ENCODE measurements at regions not wholly inside any gene's neighbourhood (a gene's known extent, or its start where the extent isn't known, plus 50 kb on each side); places are given as distances from the start of the nearest gene placed in this dataset.

DNA sequence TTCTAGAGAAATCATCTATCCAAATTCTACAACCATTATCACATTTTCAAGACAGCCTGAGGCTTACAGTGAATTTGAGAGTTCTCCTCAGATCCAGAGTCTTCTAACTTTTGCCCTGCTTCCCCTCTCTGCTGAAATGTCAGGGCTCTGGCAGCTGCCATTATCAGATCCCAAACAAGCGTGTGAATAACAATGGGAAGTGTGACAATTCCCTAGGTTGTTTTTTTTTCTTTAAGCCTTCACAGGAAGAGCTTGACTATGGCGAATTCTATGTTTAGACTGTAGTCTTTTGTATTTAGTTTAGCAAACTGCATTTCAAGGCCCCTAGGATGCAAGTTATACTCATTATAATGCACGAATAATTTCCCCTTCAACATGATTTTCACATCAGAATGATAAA is 61.3 kb upstream of the KDR start:
- Histone ChIP-seq H3K27ac (no peak overlapping the region), H3K36me3 (no peaks in the 10 kb centered on the region), H3K4me3 (replicated peaks in 1 of 3) (no peak overlapping the region), H3K9me3 (no peaks in the 10 kb centered on the region), H3K27me3 (no peaks in the 10 kb centered on the region), H3K4me1 (no peaks in the 10 kb centered on the region)
- TF ChIP-seq, protein P1, sequence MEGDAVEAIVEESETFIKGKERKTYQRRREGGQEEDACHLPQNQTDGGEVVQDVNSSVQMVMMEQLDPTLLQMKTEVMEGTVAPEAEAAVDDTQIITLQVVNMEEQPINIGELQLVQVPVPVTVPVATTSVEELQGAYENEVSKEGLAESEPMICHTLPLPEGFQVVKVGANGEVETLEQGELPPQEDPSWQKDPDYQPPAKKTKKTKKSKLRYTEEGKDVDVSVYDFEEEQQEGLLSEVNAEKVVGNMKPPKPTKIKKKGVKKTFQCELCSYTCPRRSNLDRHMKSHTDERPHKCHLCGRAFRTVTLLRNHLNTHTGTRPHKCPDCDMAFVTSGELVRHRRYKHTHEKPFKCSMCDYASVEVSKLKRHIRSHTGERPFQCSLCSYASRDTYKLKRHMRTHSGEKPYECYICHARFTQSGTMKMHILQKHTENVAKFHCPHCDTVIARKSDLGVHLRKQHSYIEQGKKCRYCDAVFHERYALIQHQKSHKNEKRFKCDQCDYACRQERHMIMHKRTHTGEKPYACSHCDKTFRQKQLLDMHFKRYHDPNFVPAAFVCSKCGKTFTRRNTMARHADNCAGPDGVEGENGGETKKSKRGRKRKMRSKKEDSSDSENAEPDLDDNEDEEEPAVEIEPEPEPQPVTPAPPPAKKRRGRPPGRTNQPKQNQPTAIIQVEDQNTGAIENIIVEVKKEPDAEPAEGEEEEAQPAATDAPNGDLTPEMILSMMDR (IDR thresholded peaks at IDR 0.05) = no peak
- TF ChIP-seq POLR2A (IDR thresholded peaks at IDR 0.05) = no peak
- intact Hi-C loops (cut with DNase I) = no loop called here
- WGBS, 2 donors = 40 to 41% methylated on average over 3 of the region's 3 CpGs
- DNase-seq = no peak

DNA sequence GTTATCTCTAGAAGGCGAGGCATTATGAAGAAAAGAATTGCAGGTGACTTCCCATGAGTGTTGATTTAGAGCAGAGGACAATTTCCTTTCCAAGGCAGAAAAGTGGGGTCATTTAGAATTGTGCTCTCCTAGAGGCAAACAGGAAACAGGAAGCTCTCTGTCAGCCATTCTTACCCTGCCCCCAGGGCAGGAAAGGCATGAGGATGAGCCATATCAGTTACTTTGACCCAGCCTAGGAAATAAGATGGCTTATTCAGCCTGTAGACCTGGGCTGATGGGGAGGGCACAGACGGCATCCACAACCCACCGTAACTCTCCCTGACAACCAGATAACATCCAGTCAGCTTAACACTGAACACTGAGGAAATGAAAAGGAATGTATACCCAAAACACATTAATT is 88.8 kb upstream of the KDR start:
- TF ChIP-seq, protein P1 (IDR thresholded peaks at IDR 0.05) = no peak
- no peak for TF ChIP-seq POLR2A (IDR thresholded peaks at IDR 0.05)
- intact Hi-C loops (cut with DNase I) = no loop called here
- Histone ChIP-seq H3K36me3 (no peaks in the 10 kb centered on the region), H3K27ac (no peak overlapping the region), H3K9me3 (no peaks in the 10 kb centered on the region), H3K27me3 (no peaks in the 10 kb centered on the region), H3K4me3 (replicated peaks in 1 of 3) (no peak overlapping the region), H3K4me1 (no peaks in the 10 kb centered on the region)
- no peak for DNase-seq
- 60 to 65% methylated on average over 3 of the region's 3 CpGs for WGBS, 2 donors

DNA sequence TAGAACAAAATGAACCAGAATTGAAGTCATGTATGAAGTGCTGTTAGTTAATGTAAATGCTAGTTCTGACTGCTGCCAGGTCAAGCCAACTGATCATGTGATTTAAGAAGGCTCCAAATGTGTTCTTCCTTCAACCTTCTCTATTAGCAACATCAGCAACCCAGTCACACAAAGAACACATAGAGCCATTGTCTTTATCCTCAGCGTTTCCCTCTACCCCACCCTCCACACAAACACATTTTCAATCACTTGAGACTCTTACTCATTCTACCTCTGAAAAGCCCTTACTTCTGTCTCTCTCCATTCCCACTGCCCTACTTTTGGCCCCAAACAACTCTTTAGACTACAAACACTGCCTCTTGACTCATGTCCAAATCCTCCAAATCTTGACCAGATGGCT is 89.7 kb upstream of the KDR start:
- TF ChIP-seq POLR2A (IDR thresholded peaks at IDR 0.05) = no peak
- TF ChIP-seq, protein P1 (IDR thresholded peaks at IDR 0.05) = no peak
- H3K27me3 ChIP-seq = no peaks in the 10 kb centered on the region
- intact Hi-C loops (cut with DNase I) = no loop called here
- no peaks in the 10 kb centered on the region for H3K36me3 ChIP-seq
- no peaks in the 10 kb centered on the region for H3K4me1 ChIP-seq
- DNase-seq = no peak
- H3K27ac ChIP-seq = no peak overlapping the region
- no peak overlapping the region for H3K4me3 ChIP-seq (replicated peaks in 1 of 3)
- H3K9me3 ChIP-seq = no peaks in the 10 kb centered on the region
- WGBS, 2 donors = 27 to 43% methylated on average over 1 of the region's 1 CpG

DNA sequence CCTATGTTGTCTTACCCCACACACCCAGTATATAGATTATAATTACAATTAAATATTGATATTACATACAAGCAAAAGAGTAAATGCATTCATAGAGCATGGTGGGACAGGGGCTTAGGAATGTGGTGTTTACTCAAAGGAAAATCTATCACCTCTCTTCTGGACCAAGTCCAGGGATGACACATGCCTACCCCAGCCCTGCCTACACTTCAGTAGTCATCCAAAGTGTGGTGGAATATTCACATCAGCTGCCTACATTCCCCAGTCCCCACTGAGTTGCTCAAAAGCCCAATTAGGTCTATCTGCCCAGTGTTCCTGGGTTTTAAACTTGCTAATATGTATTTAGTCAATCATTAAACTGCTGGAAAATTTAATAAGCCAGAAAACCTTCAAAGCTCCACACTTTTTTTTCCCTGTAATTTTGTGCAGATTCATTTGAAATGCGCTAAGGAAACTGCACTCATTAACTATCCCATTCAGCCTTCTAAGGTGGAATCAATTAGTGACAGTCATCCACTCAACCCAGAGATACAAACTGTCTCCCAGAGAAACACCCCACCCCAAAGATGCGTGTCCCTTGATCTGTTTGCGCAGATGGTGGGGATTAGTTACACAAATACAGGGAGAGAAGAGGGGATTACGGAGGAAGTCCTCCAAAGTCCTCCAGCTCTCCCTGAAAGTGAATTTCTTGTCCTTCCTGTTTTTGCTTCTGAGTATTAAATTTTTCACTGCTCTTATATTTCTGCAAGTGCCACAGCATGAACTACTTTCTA is 91.7 kb upstream of the KDR start:
- no peak overlapping the region for H3K27ac ChIP-seq
- intact Hi-C loops (cut with DNase I) = no loop called here
- WGBS, 2 donors = 51 to 52% methylated on average over 4 of the region's 4 CpGs

DNA sequence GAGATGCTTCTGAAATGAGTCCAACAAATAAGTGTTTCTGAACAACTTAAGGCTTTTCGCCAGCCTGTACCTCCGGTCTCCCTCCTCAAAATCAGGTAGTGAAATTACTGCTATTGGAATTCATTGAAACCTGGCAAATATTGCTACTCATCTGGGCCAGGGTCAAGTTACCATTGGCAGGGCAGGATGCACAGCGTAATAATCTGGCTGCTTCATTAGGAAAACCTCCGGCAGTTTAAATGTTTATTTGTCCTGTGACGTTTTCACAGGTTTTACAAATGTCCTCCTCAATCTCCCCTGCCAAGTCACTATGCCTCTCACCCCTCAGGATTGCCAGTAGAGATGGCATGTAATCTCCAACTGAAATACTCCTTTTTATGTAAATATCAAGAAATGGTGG is 92.6 kb upstream of the KDR start:
- Histone ChIP-seq H3K4me3 (replicated peaks in 1 of 3) (no peak overlapping the region), H3K27me3 (no peaks in the 10 kb centered on the region), H3K36me3 (no peaks in the 10 kb centered on the region), H3K9me3 (no peaks in the 10 kb centered on the region), H3K27ac (no peak overlapping the region), H3K4me1 (no peaks in the 10 kb centered on the region)
- intact Hi-C loops (cut with DNase I) = no loop called here
- no peak for DNase-seq
- 57 to 64% methylated on average over 5 of the region's 5 CpGs for WGBS, 2 donors
- TF ChIP-seq, protein P1 (IDR thresholded peaks at IDR 0.05) = no peak
- TF ChIP-seq POLR2A (IDR thresholded peaks at IDR 0.05) = no peak

More for the DNA sequence above, 91.7 kb upstream of the KDR start:
- H3K36me3 ChIP-seq = no peaks in the 10 kb centered on the region
- no peak for DNase-seq
- H3K4me3 ChIP-seq (replicated peaks in 1 of 3) = no peak overlapping the region
- no peaks in the 10 kb centered on the region for H3K4me1 ChIP-seq
- TF ChIP-seq, protein P1 (IDR thresholded peaks at IDR 0.05) = no peak
- TF ChIP-seq POLR2A (IDR thresholded peaks at IDR 0.05) = no peak
- H3K9me3 ChIP-seq = no peaks in the 10 kb centered on the region
- H3K27me3 ChIP-seq = no peaks in the 10 kb centered on the region
